Nephron (organoid): ENCODE measurements at regions not wholly inside any gene's neighbourhood (a gene's known extent, or its start where the extent isn't known, plus 50 kb on each side); places are given as distances from the start of the nearest gene placed in this dataset.

Source experiments
- H3K27ac Mint-ChIP-seq, 3 experiments: 2 replicates each; pipeline ENCODE4 v1.8.0; 2020; ENCODE audit warnings: mixed read lengths in 3 of 3, mild to moderate bottlenecking in 2 of 3, moderate library complexity in 1 of 3
- H3K27me3 Mint-ChIP-seq: 2 replicates; pipeline ENCODE4 v1.8.0; 2021; ENCODE audit warnings: low read depth, mild to moderate bottlenecking, moderate library complexity, mixed read lengths
- H3K36me3 Mint-ChIP-seq: 2 replicates; pipeline ENCODE4 v1.8.0; 2020; ENCODE audit warnings: low read depth, mixed read lengths
- H3K4me1 Mint-ChIP-seq: 2 replicates; pipeline ENCODE4 v1.8.0; 2020; ENCODE audit warnings: mixed read lengths
- H3K4me3 Mint-ChIP-seq, 3 experiments: 2 replicates each; pipeline ENCODE4 v1.8.0; 2020; ENCODE audit warnings: mild to moderate bottlenecking in 3 of 3, mixed read lengths in 3 of 3, moderate library complexity in 2 of 3
- H3K9me3 Mint-ChIP-seq: 2 replicates; pipeline ENCODE4 v1.8.0; 2020; ENCODE audit warnings: mixed read lengths
- TF ChIP-seq, protein P1 (sequence below), 3 experiments: fragments of 200-600 bp; sonication (generic); IDR thresholded peaks; one replicate each; pipeline ENCODE4 v1.5.0; 2021; ENCODE audit warnings: antibody characterized with exemption in 3 of 3; ENCODE audit not compliant: unreplicated experiment in 3 of 3

DNA sequence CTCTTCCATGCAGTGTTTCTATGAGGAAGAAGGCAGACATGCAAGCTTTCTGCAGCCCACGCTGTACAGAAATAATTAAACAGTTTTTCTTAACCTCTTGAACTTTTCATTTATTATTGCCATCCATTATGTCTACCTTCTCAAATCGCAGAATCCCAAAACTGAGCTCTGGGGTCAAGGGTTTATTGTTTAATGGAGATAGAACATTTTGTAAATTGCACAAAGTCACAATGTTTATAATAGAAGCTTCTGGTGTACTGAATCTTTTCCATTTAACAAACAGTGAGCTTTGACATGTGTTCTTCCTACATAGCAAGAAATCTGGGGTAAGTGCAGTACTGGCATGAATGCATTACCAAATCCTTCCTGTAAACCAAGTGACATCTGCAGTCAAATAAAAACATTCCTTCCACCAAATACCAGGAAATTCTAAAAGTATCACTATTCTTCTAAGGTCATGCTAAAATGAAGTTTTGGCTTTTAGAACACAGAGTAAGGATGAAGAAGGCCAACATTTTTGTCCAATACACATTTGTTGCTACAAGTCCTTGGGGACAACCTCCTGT is 385.3 kb upstream of the DDHD1 start:
- H3K36me3 Mint-ChIP-seq = no peaks in the 10 kb centered on the region

DNA sequence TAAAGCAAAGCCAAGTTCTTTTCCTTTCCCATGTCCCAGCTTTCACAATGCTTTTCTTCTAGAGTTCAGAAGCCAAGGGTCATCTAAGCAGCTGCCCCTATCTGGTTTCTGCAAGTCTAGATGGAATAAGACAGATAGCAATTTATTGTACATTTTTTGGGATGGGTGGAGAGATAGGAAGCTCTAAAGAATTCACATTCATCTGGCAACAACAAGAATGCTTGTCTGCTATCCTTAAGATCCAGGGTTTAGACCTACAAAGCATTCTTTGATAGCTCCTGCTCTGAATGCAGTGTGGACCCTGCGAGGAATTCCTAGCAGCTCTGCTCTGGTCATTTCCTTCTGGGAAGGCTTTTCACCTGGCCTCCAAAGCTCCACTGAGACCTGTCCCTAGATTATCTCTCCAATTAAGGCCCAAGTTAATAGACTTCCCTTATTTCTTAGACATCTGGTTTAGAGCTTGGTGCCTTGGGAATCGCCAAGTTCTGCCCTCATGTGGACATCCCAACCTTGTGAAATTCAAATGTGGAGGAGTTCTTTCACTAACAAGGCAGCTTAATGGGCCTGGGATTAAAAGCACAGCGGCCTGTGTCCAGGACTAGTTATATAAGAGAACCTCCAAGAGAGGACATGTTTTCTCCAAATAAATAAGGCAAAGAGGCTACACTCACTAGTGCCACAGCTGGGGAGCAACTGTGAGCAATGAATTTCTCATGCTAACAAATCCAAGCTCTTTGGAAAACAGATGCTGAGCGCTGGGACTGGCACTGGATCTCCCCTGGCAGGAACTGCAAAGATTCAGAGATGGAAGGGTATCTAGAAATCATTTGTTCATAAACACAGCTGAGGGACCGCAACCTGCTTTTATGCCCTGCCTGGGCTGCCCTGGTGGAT is 384.5 kb upstream of the DDHD1 start:
- TF ChIP-seq, protein P1, sequence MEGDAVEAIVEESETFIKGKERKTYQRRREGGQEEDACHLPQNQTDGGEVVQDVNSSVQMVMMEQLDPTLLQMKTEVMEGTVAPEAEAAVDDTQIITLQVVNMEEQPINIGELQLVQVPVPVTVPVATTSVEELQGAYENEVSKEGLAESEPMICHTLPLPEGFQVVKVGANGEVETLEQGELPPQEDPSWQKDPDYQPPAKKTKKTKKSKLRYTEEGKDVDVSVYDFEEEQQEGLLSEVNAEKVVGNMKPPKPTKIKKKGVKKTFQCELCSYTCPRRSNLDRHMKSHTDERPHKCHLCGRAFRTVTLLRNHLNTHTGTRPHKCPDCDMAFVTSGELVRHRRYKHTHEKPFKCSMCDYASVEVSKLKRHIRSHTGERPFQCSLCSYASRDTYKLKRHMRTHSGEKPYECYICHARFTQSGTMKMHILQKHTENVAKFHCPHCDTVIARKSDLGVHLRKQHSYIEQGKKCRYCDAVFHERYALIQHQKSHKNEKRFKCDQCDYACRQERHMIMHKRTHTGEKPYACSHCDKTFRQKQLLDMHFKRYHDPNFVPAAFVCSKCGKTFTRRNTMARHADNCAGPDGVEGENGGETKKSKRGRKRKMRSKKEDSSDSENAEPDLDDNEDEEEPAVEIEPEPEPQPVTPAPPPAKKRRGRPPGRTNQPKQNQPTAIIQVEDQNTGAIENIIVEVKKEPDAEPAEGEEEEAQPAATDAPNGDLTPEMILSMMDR (IDR thresholded peaks at IDR 0.05; ENCODE audit: unreplicated experiment in 3 of 3) = no peak
- Mint-ChIP-seq H3K4me1 (peaks cover 37% of the 10 kb centered on the region), H3K36me3 (no peaks in the 10 kb centered on the region), H3K27ac (peak overlapping the region; percentile 45 to 75 (median 69)), H3K4me3 (no peak overlapping the region), H3K9me3 (no peaks in the 10 kb centered on the region), H3K27me3 (no peaks in the 10 kb centered on the region)

More for the DNA sequence above, 385.3 kb upstream of the DDHD1 start:
- H3K27ac Mint-ChIP-seq = peak overlapping the region; percentile 45 to 75 (median 69)
- H3K27me3 Mint-ChIP-seq = no peaks in the 10 kb centered on the region
- peaks cover 43% of the 10 kb centered on the region for H3K4me1 Mint-ChIP-seq
- H3K9me3 Mint-ChIP-seq = no peaks in the 10 kb centered on the region
- TF ChIP-seq, protein P1 (IDR thresholded peaks at IDR 0.05; ENCODE audit: unreplicated experiment in 3 of 3) = no peak
- no peak overlapping the region for H3K4me3 Mint-ChIP-seq

DNA sequence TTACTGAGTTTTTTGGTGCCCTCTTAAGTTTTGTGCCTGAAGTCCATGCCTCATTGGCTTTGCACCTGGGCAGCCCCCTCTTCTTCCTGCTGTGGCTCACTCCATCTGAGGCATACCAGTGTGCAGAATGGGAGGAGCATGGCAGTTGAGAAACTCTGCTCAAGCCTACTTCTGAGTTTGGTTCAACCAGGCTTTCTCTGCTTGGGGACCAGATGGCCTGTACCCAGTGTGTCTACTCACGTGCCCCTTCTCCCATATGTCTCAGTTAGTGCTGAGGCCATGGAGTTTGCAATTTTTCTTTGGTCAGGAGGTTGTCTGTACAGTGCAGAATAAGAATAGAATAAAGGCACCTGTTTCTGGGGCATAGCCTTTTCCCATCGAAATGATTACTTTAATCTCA is 383.3 kb upstream of the DDHD1 start:
- no peak overlapping the region for H3K27ac Mint-ChIP-seq
- H3K4me3 Mint-ChIP-seq = no peak overlapping the region
- no peaks in the 10 kb centered on the region for H3K36me3 Mint-ChIP-seq
- TF ChIP-seq, protein P1 (IDR thresholded peaks at IDR 0.05; ENCODE audit: unreplicated experiment in 3 of 3) = no peak
- H3K9me3 Mint-ChIP-seq = no peaks in the 10 kb centered on the region
- no peaks in the 10 kb centered on the region for H3K27me3 Mint-ChIP-seq
- peaks cover 35% of the 10 kb centered on the region for H3K4me1 Mint-ChIP-seq

DNA sequence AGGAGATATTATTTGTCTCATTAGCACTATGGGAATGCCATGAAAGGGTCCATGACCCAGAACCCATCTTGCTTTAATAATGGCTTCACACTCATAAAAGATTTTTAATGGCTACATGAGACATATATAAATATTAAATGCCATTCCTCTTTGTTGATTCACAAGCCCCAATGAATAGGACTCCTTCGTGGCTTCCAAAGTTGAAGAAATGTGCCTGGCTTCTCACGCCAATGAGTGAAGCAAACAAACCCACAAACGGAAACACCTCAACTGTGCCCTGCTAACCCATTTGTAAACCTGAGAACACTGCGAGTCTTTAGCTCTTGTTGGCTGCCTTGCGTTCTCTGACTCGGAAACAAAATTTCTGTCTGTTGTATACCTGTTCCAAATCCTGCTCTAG is 381.7 kb upstream of the DDHD1 start:
- TF ChIP-seq, protein P1 (IDR thresholded peaks at IDR 0.05; ENCODE audit: unreplicated experiment in 3 of 3) = no peak
- H3K4me1 Mint-ChIP-seq = peaks cover 32% of the 10 kb centered on the region
- no peak overlapping the region for H3K4me3 Mint-ChIP-seq
- H3K27ac Mint-ChIP-seq = no peak overlapping the region
- H3K9me3 Mint-ChIP-seq = no peaks in the 10 kb centered on the region
- H3K36me3 Mint-ChIP-seq = no peaks in the 10 kb centered on the region
- no peaks in the 10 kb centered on the region for H3K27me3 Mint-ChIP-seq

DNA sequence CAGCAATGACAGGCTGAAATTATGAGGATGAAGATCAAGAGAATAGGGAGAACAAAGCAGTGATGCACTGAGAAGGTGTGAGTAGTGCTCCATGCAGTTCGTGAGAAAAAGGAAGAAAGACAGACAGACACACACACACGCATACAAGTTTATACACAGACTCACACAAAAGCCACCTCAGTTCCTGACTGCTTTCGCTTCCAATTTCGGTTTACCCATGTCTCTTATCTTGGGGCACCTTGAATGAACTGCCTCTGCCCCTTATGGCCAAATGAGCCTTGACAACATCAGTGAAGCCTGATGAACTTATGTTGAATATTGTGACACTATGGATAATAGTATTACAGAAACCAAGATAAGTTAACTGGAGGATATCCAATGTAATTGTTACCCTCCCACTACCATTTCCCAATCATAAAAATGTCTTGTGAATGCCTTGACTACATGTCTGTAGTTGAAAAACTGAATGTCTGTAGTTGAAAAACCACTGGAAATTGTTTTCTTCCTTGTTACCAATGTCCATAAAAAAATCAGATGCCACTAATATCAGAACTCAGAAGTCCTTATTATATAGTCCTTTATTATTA is 380.4 kb upstream of the DDHD1 start:
- TF ChIP-seq, protein P1 (IDR thresholded peaks at IDR 0.05; ENCODE audit: unreplicated experiment in 3 of 3) = no peak

More for the DNA sequence above, 380.4 kb upstream of the DDHD1 start:
- H3K4me1 Mint-ChIP-seq = peaks cover 26% of the 10 kb centered on the region
- H3K27ac Mint-ChIP-seq = peak overlapping the region in 1 of 3 experiments; percentile 21
- no peaks in the 10 kb centered on the region for H3K27me3 Mint-ChIP-seq
- no peaks in the 10 kb centered on the region for H3K9me3 Mint-ChIP-seq
- no peak overlapping the region for H3K4me3 Mint-ChIP-seq
- no peaks in the 10 kb centered on the region for H3K36me3 Mint-ChIP-seq
